ENCODE measurements at regions not wholly inside any gene's neighbourhood (a gene's known extent, or its start where the extent isn't known, plus 50 kb on each side); places are given as distances from the start of the nearest gene placed in this dataset.

GRCh38 chr6:81682235-81682795 lies 70.2 kb downstream of the TENT5A start:
- Histone ChIP-seq H3K27ac (no peak overlapping the region), H3K9me3 (ENCODE audit: low read depth) (no peaks in the 10 kb centered on the region), H4K20me1 (ENCODE audit: insufficient read depth, poor library complexity, severe bottlenecking) (no peaks in the 10 kb centered on the region), H3K27me3 (no peaks in the 10 kb centered on the region), H3K79me2 (no peaks in the 10 kb centered on the region), H3K36me3 (replicated peaks; ENCODE audit: insufficient read depth, low read depth) (no peaks in the 10 kb centered on the region), H3K4me3 (no peak overlapping the region), H3K4me2 (no peak overlapping the region), H2AFZ (no peak overlapping the region), H3K4me1 (ENCODE audit: insufficient read depth) (no peaks in the 10 kb centered on the region), H3K9me2 (replicated peaks; ENCODE audit: insufficient read depth) (no peaks in the 10 kb centered on the region)
- DNase-seq (ENCODE audit: low spot score), result no peak
- TF ChIP-seq CTCF (IDR thresholded peaks at IDR 0.05; ENCODE audit: poor library complexity) (no peak), EZH2phosphoT487 (IDR thresholded peaks at IDR 0.05; ENCODE audit: low read depth, severe bottlenecking, unreplicated experiment) (no peak), EZH2 (IDR thresholded peaks at IDR 0.05; ENCODE audit: borderline replicate concordance) (no peak)

GRCh38 chr6:81669445-81669844 lies 83.0 kb downstream of the TENT5A start:
- no peaks in the 10 kb centered on the region for H3K36me3 ChIP-seq (replicated peaks; ENCODE audit: insufficient read depth, low read depth)
- no peaks in the 10 kb centered on the region for H4K20me1 ChIP-seq (ENCODE audit: insufficient read depth, poor library complexity, severe bottlenecking)
- no peaks in the 10 kb centered on the region for H3K79me2 ChIP-seq
- no peak overlapping the region for H2AFZ ChIP-seq
- DNase-seq (ENCODE audit: low spot score), result no peak
- H3K27ac ChIP-seq, result no peak overlapping the region
- TF ChIP-seq EZH2 (IDR thresholded peaks at IDR 0.05; ENCODE audit: borderline replicate concordance), result no peak
- TF ChIP-seq CTCF (IDR thresholded peaks at IDR 0.05; ENCODE audit: poor library complexity), result no peak
- no peak for TF ChIP-seq EZH2phosphoT487 (IDR thresholded peaks at IDR 0.05; ENCODE audit: low read depth, severe bottlenecking, unreplicated experiment)
- no peak overlapping the region for H3K4me3 ChIP-seq
- 70% methylated on average over 2 of the region's 2 CpGs for WGBS (ENCODE audit: low lambda C conversion rate, missing lambda C conversion rate)
- H3K27me3 ChIP-seq, result no peaks in the 10 kb centered on the region
- H3K9me3 ChIP-seq (ENCODE audit: low read depth), result no peaks in the 10 kb centered on the region
- H3K4me2 ChIP-seq, result no peak overlapping the region
- no peaks in the 10 kb centered on the region for H3K4me1 ChIP-seq (ENCODE audit: insufficient read depth)
- H3K9me2 ChIP-seq (replicated peaks; ENCODE audit: insufficient read depth), result no peaks in the 10 kb centered on the region

- no peak overlapping the region for H3K27ac ChIP-seq
- no peaks in the 10 kb centered on the region for H3K9me3 ChIP-seq (ENCODE audit: low read depth)
- no peaks in the 10 kb centered on the region for H3K36me3 ChIP-seq (replicated peaks; ENCODE audit: insufficient read depth, low read depth)
- no peak for DNase-seq (ENCODE audit: low spot score)
- no peaks in the 10 kb centered on the region for H3K9me2 ChIP-seq (replicated peaks; ENCODE audit: insufficient read depth)
- H3K27me3 ChIP-seq, result no peaks in the 10 kb centered on the region
- H4K20me1 ChIP-seq (ENCODE audit: insufficient read depth, poor library complexity, severe bottlenecking), result no peaks in the 10 kb centered on the region
- no peaks in the 10 kb centered on the region for H3K79me2 ChIP-seq
- no peaks in the 10 kb centered on the region for H3K4me1 ChIP-seq (ENCODE audit: insufficient read depth)
- H2AFZ ChIP-seq, result no peak overlapping the region
- WGBS (ENCODE audit: low lambda C conversion rate, missing lambda C conversion rate), result 93% methylated on average over 1 of the region's 1 CpG
- H3K4me2 ChIP-seq, result no peak overlapping the region
- no peak overlapping the region for H3K4me3 ChIP-seq
- TF ChIP-seq EZH2phosphoT487 (IDR thresholded peaks at IDR 0.05; ENCODE audit: low read depth, severe bottlenecking, unreplicated experiment) (no peak), CTCF (IDR thresholded peaks at IDR 0.05; ENCODE audit: poor library complexity) (no peak), EZH2 (IDR thresholded peaks at IDR 0.05; ENCODE audit: borderline replicate concordance) (no peak)
Observed at GRCh38 chr6:81668615-81669047, 83.8 kb downstream of the TENT5A start.

GRCh38 chr6:81666481-81666880 lies 86.0 kb downstream of the TENT5A start:
- no peak overlapping the region for H2AFZ ChIP-seq
- H3K79me2 ChIP-seq, result no peaks in the 10 kb centered on the region
- no peaks in the 10 kb centered on the region for H4K20me1 ChIP-seq (ENCODE audit: insufficient read depth, poor library complexity, severe bottlenecking)
- H3K4me2 ChIP-seq, result no peak overlapping the region
- no peaks in the 10 kb centered on the region for H3K9me3 ChIP-seq (ENCODE audit: low read depth)
- DNase-seq (ENCODE audit: low spot score), result no peak
- H3K27ac ChIP-seq, result no peak overlapping the region
- TF ChIP-seq EZH2phosphoT487 (IDR thresholded peaks at IDR 0.05; ENCODE audit: low read depth, severe bottlenecking, unreplicated experiment) (no peak), EZH2 (IDR thresholded peaks at IDR 0.05; ENCODE audit: borderline replicate concordance) (no peak)
- H3K9me2 ChIP-seq (replicated peaks; ENCODE audit: insufficient read depth), result no peaks in the 10 kb centered on the region
- no peaks in the 10 kb centered on the region for H3K36me3 ChIP-seq (replicated peaks; ENCODE audit: insufficient read depth, low read depth)
- H3K4me3 ChIP-seq, result no peak overlapping the region
- 100% methylated on average over 1 of the region's 1 CpG for WGBS (ENCODE audit: low lambda C conversion rate, missing lambda C conversion rate)
- H3K4me1 ChIP-seq (ENCODE audit: insufficient read depth), result no peaks in the 10 kb centered on the region
- no peaks in the 10 kb centered on the region for H3K27me3 ChIP-seq

Measured in hepatocyte (in vitro differentiated cells).